Stimulated activated naive CD8-positive, alpha-beta T cell treated with anti-CD3 and anti-CD28 coated beads, Interleukin-15, amount 100 ng/mL, for 72 hours (primary cell): ENCODE measurements at regions not wholly inside any gene's neighbourhood (a gene's known extent, or its start where the extent isn't known, plus 50 kb on each side); places are given as distances from the start of the nearest gene placed in this dataset.
A peak's percentile ranks its signal among the peaks of the same experiment; 100 is the strongest.
"Not testable (repeated sequence)": the region's sequence is repeated elsewhere in the genome, so short reads cannot be mapped to it uniquely, and the experiment has no call there.

Experiments used
- ATAC-seq: fragments of 150-1000 bp; cut with Tn5 transposase; 2 replicates; pipeline ENCODE4 v1.10.0; 2021; ENCODE audit warnings: mild to moderate bottlenecking, moderate library complexity
- DNase-seq, 2 donors: peaks; one replicate each; pipeline ENCODE4 v3.0.0; 2021 to 2022
- H3K27ac Mint-ChIP-seq, 2 donors: one replicate each; pipeline ENCODE4 v1.8.0; 2022; ENCODE audit warnings: mild to moderate bottlenecking in 2 of 2, mixed read lengths in 2 of 2, moderate library complexity in 2 of 2
- H3K27me3 Mint-ChIP-seq: one replicate; pipeline ENCODE4 v1.8.0; 2022; ENCODE audit warnings: mixed read lengths
- H3K4me1 Mint-ChIP-seq: one replicate; pipeline ENCODE4 v1.8.0; 2022; ENCODE audit warnings: mild to moderate bottlenecking, mixed read lengths
- H3K4me3 Mint-ChIP-seq, 2 donors: one replicate each; pipeline ENCODE4 v1.8.0; 2022; ENCODE audit warnings: mild to moderate bottlenecking in 2 of 2, mixed read lengths in 2 of 2, moderate library complexity in 1 of 2
- H3K9me3 Mint-ChIP-seq, 2 donors: one replicate each; pipeline ENCODE4 v1.8.0; 2022; ENCODE audit warnings: mixed read lengths in 2 of 2

- DNase-seq, H3K9me3 Mint-ChIP-seq, H3K27me3 Mint-ChIP-seq, ATAC-seq, H3K4me3 Mint-ChIP-seq: not testable (repeated sequence)
- Mint-ChIP-seq H3K27ac (peak overlapping the region in 1 of 2 donors; percentile 30), H3K4me1 (peaks cover 49% of the 10 kb centered on the region)
These were observed 112.3 kb downstream of the GGTLC2 start for GRCh38 chr22:22756551-22757201.

DNA sequence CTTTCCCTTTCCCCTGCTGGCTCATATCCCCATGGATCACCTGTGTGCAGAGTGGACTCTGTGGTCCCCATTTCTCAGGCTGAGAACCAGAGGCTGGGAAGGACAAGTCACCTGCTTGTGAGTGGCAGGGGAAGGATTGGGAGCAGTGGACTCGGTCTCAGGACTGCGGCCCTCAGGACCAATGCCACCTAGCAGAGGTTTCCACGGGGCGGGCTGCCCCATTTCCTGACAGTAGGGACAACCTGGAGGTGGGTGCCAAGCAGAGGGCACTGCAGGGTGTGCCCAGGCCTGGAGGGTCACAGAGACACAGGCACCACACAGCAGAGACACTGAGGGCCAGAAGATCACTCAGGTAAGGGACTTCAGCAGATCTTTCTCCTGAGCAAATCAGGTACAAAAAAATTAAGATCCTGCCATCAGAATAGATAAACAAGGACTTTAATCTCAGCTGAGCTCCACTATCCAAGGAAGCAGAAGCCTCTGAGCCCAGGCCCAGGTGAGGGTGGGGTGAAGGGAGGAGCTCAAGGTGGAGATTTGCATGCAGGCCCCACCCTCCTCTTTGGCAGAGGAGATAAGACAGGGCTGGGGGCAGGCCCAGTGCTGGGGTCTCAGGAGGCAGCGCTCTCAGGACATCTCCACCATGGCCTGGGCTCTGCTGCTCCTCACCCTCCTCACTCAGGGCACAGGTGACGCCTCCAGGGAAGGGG lies 113.8 kb downstream of the GGTLC2 start:
- H3K9me3 Mint-ChIP-seq, H3K27me3 Mint-ChIP-seq, H3K4me3 Mint-ChIP-seq, DNase-seq, H3K27ac Mint-ChIP-seq, ATAC-seq: not testable (repeated sequence)
- H3K4me1 Mint-ChIP-seq, result peaks cover 42% of the 10 kb centered on the region

DNA sequence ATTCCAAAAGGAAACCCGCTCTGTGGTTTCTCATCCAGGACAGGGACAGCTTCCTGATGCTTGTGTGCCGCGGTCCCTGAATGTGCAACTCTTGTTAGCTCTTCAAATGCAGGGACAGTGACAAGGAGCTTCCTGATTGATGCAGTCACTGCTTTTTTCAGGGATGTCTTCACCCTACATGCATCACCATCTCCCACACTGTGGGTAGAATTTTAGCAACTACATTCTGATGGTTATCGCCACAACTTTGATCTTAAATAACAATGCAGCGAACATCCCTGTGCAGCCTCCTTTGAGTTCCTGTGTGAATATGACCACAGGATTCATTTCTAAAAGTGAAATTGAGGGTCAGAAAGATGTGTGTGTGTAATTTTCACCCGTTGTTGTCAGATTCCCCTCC lies 115.0 kb downstream of the GGTLC2 start:
- Mint-ChIP-seq H3K27ac (no peak overlapping the region), H3K9me3 (no peaks in the 10 kb centered on the region), H3K4me3 (no peak overlapping the region), H3K27me3 (no peaks in the 10 kb centered on the region), H3K4me1 (peaks cover 32% of the 10 kb centered on the region)
- DNase-seq, result no peak
- ATAC-seq, result no peak

DNA sequence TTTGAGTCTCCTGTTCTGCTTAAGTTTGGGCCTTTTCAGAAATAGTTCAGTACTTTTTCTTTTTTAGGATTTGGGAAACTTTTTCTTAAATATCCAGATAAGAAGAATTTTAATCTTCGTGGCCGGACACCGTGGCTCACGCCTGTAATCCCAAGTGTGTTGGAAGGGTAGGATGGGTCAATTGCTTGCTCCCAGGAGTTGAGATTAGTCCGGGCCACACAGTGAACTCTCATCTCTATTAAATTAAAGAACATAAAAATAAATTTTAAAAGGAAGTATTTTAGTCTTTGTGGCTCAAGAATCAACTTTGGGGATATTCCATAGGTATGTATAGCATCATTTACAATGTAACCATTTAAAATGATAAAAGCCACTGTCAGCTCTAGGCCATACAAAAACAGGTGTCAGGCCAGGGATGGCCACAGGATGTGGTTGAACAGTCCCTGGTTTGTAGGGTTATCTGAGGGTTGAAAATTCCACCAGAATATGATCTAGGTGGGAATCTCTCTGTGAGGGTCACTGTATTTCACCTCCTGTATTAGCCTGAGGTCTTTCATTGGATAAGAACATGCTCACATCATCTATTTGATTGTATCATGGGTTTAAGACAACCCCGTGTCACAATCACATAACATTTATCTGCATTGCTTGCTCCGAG lies 115.6 kb downstream of the GGTLC2 start:
- H3K27ac Mint-ChIP-seq, result no peak overlapping the region
- DNase-seq (no peak), ATAC-seq (no peak)
- no peak overlapping the region for H3K4me3 Mint-ChIP-seq
- H3K27me3 Mint-ChIP-seq, result no peaks in the 10 kb centered on the region
- peaks cover 32% of the 10 kb centered on the region for H3K4me1 Mint-ChIP-seq
- no peaks in the 10 kb centered on the region for H3K9me3 Mint-ChIP-seq

GRCh38 chr22:22761606-22761962 lies 117.2 kb downstream of the GGTLC2 start:
- DNase-seq, result no peak
- Mint-ChIP-seq H3K4me3 (no peak overlapping the region), H3K27me3 (no peaks in the 10 kb centered on the region), H3K4me1 (peaks cover 21% of the 10 kb centered on the region), H3K27ac (no peak overlapping the region), H3K9me3 (no peaks in the 10 kb centered on the region)
- ATAC-seq, result no peak

DNA sequence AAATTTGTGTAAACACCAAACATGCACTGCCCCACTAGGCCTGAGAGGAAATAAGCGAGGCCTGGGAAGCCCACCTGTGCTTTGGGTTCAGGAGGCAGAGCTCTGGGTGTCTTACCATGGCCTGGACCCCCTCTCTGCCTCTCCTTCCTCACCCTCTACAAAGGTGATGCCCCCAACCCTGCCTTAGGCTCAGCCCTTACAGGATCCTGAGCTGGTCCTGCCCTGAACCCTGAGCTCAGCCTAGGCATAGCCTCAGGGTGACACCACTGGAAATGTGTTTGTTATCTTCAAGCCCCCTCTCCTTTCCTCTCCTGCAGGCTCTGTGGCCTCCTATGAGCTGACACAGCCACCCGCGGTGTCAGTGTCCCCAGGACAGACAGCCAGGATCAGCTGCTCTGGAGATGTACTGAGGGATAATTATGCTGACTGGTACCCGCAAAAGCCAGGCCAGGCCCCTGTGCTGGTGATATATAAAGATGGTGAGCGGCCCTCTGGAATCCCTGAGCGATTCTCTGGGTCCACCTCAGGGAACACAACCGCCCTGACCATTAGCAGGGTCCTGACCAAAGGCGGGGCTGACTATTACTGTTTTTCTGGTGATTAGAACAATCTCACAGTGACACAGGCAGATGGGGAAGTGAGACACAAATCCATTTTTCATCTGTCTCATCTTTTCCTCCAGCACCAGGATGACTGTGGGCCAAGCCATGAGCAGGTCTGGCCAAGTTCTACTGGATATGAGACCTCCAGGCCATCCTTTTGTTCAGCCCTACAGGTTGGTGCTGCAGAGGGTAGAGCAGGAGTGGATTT lies 117.8 kb downstream of the GGTLC2 start:
- ATAC-seq (no peak), DNase-seq (no peak)
- Mint-ChIP-seq H3K4me1 (peaks cover 15% of the 10 kb centered on the region), H3K27me3 (no peaks in the 10 kb centered on the region), H3K4me3 (no peak overlapping the region), H3K9me3 (no peaks in the 10 kb centered on the region), H3K27ac (peak overlapping the region in 1 of 2 donors; percentile 13)

DNA sequence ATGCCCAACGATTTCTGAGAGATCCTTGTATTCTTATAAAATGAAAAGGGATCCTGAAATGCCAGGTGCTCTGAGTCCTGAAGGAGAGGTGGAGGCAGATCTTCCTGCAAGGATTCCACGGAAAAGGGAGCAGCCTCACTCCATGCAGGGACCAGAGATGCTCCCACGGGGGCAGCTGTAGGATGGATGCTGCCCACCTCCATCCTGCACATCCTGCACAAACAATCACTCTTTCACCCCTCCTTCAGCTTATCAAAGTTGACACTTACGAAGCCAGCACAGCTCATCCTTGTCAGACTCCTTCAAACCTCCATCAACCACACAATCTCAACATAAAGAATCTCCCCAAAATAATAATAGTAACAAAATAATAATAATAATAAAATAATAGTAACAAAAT lies 119.1 kb downstream of the GGTLC2 start:
- Mint-ChIP-seq H3K4me1 (peaks cover 11% of the 10 kb centered on the region), H3K27ac (no peak overlapping the region), H3K4me3 (no peak overlapping the region), H3K9me3 (no peaks in the 10 kb centered on the region), H3K27me3 (peaks cover 12% of the 10 kb centered on the region)
- DNase-seq (no peak), ATAC-seq (no peak)

DNA sequence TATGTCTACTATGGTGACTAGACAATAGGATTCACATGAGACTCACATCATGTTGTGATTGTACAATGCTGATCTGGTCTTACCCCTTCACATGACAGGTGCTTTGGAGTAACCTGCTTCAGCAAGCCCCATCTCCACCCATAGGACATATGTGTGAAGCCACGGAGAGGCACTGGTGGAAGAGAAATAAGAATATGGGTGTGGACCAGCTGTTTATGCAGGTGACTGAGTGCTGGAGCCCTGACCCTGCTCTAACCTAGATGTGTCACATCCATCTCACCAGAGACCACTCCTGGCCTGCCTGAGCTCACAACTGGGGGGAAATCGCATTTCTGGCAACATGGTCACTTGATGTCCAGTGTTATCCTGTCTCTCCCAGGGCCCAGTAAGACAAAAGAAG lies 119.7 kb downstream of the GGTLC2 start:
- Mint-ChIP-seq H3K4me1 (peaks cover 8% of the 10 kb centered on the region), H3K9me3 (no peaks in the 10 kb centered on the region), H3K27me3 (peaks cover 15% of the 10 kb centered on the region), H3K4me3 (no peak overlapping the region), H3K27ac (no peak overlapping the region)
- DNase-seq (no peak), ATAC-seq (no peak)

GRCh38 chr22:22767876-22768602 lies 119.6 kb upstream of the IGLL5 start:
- Mint-ChIP-seq H3K27me3 (peaks cover 15% of the 10 kb centered on the region), H3K27ac (peak overlapping the region in 1 of 2 donors; percentile 74), H3K4me1 (no peaks in the 10 kb centered on the region), H3K9me3 (no peaks in the 10 kb centered on the region), H3K4me3 (no peak overlapping the region)
- DNase-seq, result peak in 1 of 2 donors; percentile 3
- no peak for ATAC-seq

GRCh38 chr22:22768885-22769284 lies 118.7 kb upstream of the IGLL5 start:
- no peaks in the 10 kb centered on the region for H3K9me3 Mint-ChIP-seq
- H3K4me3 Mint-ChIP-seq, result no peak overlapping the region
- DNase-seq (peak in 1 of 2 donors; percentile 2), ATAC-seq (no peak)
- H3K27me3 Mint-ChIP-seq, result peaks cover 15% of the 10 kb centered on the region
- no peaks in the 10 kb centered on the region for H3K4me1 Mint-ChIP-seq
- H3K27ac Mint-ChIP-seq, result no peak overlapping the region

GRCh38 chr22:22769434-22770279 lies 118.0 kb upstream of the IGLL5 start:
- H3K27me3 Mint-ChIP-seq, result peaks cover 15% of the 10 kb centered on the region
- H3K4me1 Mint-ChIP-seq, result no peaks in the 10 kb centered on the region
- H3K9me3 Mint-ChIP-seq, result no peaks in the 10 kb centered on the region
- H3K4me3 Mint-ChIP-seq, result no peak overlapping the region
- DNase-seq (no peak), ATAC-seq (no peak)
- no peak overlapping the region for H3K27ac Mint-ChIP-seq

DNA sequence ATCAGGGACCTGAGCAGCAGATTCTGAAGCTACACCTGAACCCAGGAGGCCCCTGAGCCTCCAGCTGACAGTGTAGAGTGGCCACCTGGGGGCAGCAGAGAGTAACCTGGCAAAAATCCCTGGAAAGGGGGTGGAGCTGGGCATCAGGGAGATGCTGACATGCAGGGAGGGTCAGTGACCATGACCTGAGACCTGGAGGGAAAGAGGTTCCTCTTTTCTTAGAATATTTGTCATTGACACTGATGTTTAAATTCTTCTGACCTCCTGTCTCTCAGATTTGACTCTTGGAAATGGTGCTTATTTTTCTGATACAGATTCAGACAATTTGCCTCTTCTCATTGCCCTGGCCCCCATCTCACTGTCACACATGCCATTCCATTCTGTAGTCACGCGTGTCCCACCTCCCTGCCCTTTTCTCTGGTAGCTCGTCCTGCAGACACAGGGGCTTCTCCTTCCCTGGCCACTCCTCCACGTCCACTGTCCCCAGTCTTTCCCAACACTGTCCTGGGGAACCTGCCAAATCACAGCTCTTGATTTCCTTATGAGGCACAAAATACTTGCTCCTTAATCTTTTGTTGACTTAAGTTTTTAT lies 117.2 kb upstream of the IGLL5 start:
- DNase-seq, result peak; percentile 30 to 34
- H3K27ac Mint-ChIP-seq, result no peak overlapping the region
- peaks cover 15% of the 10 kb centered on the region for H3K27me3 Mint-ChIP-seq
- no peaks in the 10 kb centered on the region for H3K4me1 Mint-ChIP-seq
- no peaks in the 10 kb centered on the region for H3K9me3 Mint-ChIP-seq
- H3K4me3 Mint-ChIP-seq, result no peak overlapping the region
- ATAC-seq, result no peak

GRCh38 chr22:22770881-22771280 lies 116.7 kb upstream of the IGLL5 start:
- Mint-ChIP-seq H3K27ac (no peak overlapping the region), H3K9me3 (no peaks in the 10 kb centered on the region), H3K4me3 (no peak overlapping the region), H3K27me3 (peaks cover 15% of the 10 kb centered on the region), H3K4me1 (no peaks in the 10 kb centered on the region)
- no peak for ATAC-seq
- no peak for DNase-seq

DNA sequence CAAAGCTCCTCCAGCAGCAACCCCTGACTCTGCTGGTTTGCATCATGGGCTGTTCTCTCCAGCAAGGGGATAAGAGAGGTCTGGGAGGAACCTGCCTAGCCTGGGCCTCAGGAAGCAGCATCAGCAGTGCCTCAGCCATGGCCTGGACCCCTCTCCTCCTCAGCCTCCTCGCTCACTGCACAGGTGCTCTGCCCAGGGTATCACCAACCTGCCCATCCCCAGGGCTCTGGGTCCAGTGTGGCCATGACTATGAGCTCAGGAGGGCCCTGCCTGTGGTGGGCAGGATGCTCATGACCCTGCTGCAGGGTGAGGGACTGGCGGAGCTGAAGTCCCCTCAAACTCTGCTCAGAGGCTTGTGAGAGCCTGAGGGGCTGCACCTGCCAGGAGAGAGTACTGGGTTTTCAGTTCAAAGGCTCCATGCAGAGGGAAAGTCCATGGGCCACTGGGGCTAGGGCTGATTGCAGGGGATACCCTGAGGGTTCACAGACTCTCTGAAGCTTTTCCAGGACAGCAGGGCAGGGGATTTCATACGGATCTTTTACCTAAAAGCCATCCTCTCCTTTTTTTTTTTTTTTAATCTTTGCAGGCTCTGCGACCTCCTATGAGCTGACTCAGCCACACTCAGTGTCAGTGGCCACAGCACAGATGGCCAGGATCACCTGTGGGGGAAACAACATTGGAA lies 115.8 kb upstream of the IGLL5 start:
- no peaks in the 10 kb centered on the region for H3K4me1 Mint-ChIP-seq
- H3K9me3 Mint-ChIP-seq, result no peaks in the 10 kb centered on the region
- DNase-seq, result no peak
- H3K27ac Mint-ChIP-seq, result no peak overlapping the region
- no peak for ATAC-seq
- H3K27me3 Mint-ChIP-seq, result peaks cover 15% of the 10 kb centered on the region
- no peak overlapping the region for H3K4me3 Mint-ChIP-seq
